ENCODE measurements at regions not wholly inside any gene's neighbourhood (a gene's known extent, or its start where the extent isn't known, plus 50 kb on each side); places are given as distances from the start of the nearest gene placed in this dataset.

DNA sequence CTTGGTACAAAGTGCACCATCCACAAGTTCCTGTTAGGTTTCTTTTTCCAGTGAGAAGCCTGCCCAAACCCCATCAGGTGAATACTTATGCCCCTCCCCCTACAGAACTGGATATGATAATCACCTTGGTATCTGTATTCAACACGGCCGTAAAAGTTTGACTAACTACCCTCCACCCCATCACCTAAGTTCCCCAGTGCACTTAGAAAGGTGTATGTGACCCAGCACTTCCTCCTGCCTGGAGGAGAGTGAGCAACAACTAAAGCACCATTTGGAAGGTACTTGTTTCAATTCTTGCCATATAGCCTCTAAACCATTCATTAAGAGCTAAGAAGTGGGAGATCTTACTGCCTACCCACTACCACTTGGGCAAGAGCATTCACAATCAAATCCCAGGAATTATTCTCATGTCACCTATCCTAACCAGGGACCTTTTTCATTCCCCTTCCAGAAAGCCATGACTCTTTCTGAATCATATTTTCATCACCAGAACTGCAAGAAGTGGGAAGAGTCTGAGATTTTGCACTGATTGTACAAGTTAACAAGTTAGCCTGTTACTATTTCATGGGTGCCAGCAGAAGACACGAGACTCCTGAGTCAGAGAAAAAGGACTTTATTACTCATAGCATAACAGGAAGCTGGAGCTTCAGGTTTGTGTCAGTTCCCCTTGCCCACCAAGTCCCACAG lies 53.5 kb upstream of the NDUFV2 start:
- TF ChIP-seq EP300 (IDR thresholded peaks at IDR 0.05; ENCODE audit: borderline replicate concordance in 1 of 2, low read depth in 2 of 2, low read length in 2 of 2) (no peak), BRCA1 (IDR thresholded peaks at IDR 0.05; ENCODE audit: low read depth, low read length) (no peak), MAX (IDR thresholded peaks at IDR 0.05) (no peak), RAD21 (IDR thresholded peaks at IDR 0.05 in 1 of 2, conservative IDR thresholded peaks at IDR 0.05 in 1 of 2; ENCODE audit: low read depth in 2 of 2, low read length in 2 of 2) (no peak), CTCF (IDR thresholded peaks at IDR 0.05; ENCODE audit: control extremely low read depth in 1 of 3, insufficient read depth in 1 of 3, low read depth in 1 of 3, low read length in 3 of 3) (no peak), SRF (IDR thresholded peaks at IDR 0.05; ENCODE audit: low read depth, low read length) (no peak), USF2 (IDR thresholded peaks at IDR 0.05; ENCODE audit: low read length) (no peak), TCF12 (IDR thresholded peaks at IDR 0.05; ENCODE audit: low read depth, low read length) (no peak), POLR2A (IDR thresholded peaks at IDR 0.05; ENCODE audit: control extremely low read depth in 1 of 2, low read depth in 2 of 2, low read length in 2 of 2) (no peak), CBX5 (IDR thresholded peaks at IDR 0.05; ENCODE audit: low read depth, low read length) (no peak), RFX5 (IDR thresholded peaks at IDR 0.05; ENCODE audit: borderline replicate concordance, low read depth, low read length) (no peak), HDAC2 (IDR thresholded peaks at IDR 0.05; ENCODE audit: borderline replicate concordance in 1 of 2, low read depth in 2 of 2, low read length in 2 of 2) (no peak)

Data from H1 (cell line).